ENCODE measurements at regions not wholly inside any gene's neighbourhood (a gene's known extent, or its start where the extent isn't known, plus 50 kb on each side); places are given as distances from the start of the nearest gene placed in this dataset.
"Not testable (repeated sequence)": the region's sequence is repeated elsewhere in the genome, so short reads cannot be mapped to it uniquely, and the experiment has no call there.

DNA sequence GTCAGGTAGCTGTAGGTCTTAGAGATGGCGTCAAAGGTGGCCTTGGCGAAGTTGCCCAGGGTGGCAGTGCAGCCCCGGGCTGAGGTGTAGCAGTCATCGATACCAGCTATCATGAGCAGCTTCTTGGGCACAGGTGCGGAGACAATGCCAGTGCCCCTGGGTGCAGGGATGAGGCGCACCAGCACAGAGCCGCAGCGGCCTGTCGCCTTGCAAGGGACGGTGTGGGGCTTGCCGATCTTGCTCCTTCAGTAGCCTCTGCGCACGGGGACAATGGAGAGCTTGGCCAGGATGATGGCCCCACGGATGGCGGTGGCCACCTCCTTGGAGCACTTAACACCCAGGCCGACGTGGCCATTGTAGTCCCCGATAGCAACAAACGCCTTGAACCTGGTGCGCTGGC is 65.6 kb upstream of the KIF2B start:
- WGBS, 2 experiments (ENCODE audit: extremely low coverage in 2 of 2, insufficient read length in 1 of 2), result 84% methylated on average over 5 of the region's 20 CpGs; no CpG with 5 or more reads in 1 of the 2 experiments
- H3K9ac ChIP-seq (ENCODE audit: low read depth, low read length); H2BK15ac ChIP-seq (ENCODE audit: low read depth, low read length); dilution Hi-C loops (cut with HindIII; ENCODE audit: low sequenced_read_pairs, unreplicated experiment); DNase-seq; H2BK5ac ChIP-seq (ENCODE audit: low read depth, low read length, poor library complexity, severe bottlenecking); H3K9me3 ChIP-seq (ENCODE audit: control insufficient read depth, insufficient read depth, low read length); in situ Hi-C loops (cut with MboI; ENCODE audit: low sequenced_read_pairs); H3K18ac ChIP-seq (ENCODE audit: low read depth, low read length); H3K79me1 ChIP-seq (ENCODE audit: low read depth in 1 of 2, low read length in 2 of 2); H2AFZ ChIP-seq (replicated peaks; ENCODE audit: low read length, poor library complexity); H4K5ac ChIP-seq (ENCODE audit: low read depth, low read length); H3K56ac ChIP-seq (ENCODE audit: extremely low read depth, insufficient read depth, low read length); ATAC-seq (ENCODE audit: low read depth); H4K20me1 ChIP-seq (ENCODE audit: insufficient read depth, low read length); H2BK20ac ChIP-seq (ENCODE audit: low read depth, low read length); H4K8ac ChIP-seq (ENCODE audit: low read depth in 2 of 2, low read length in 2 of 2); H3K27me3 ChIP-seq (ENCODE audit: control insufficient read depth, insufficient read depth, low read length); H3K4ac ChIP-seq (ENCODE audit: low read depth, low read length); H2BK120ac ChIP-seq (ENCODE audit: low read depth, low read length); H2AK9ac ChIP-seq (replicated peaks; ENCODE audit: low read depth, low read length, poor library complexity); H3K27ac ChIP-seq (ENCODE audit: insufficient read depth, low read length); BruUV-seq (replicated peaks); CTCF ChIA-PET; H3K4me2 ChIP-seq (ENCODE audit: low read depth, low read length); H3K4me1 ChIP-seq (ENCODE audit: control insufficient read depth, insufficient read depth, low read length); H3K36me3 ChIP-seq (ENCODE audit: control insufficient read depth, insufficient read depth, low read length); H4K91ac ChIP-seq (ENCODE audit: insufficient read depth, low read depth, low read length); H3K9me1 ChIP-seq (ENCODE audit: insufficient read depth, low read length); H2AK5ac ChIP-seq (ENCODE audit: low read depth, low read length); H3K23ac ChIP-seq (ENCODE audit: low read depth, low read length); intact Hi-C loops (cut with micrococcal nuclease); H3K4me3 ChIP-seq (ENCODE audit: insufficient read depth, low read depth, low read length); H3K14ac ChIP-seq (replicated peaks; ENCODE audit: low read depth, low read length); POLR2A ChIA-PET (ENCODE audit: unreplicated experiment): not testable (repeated sequence)

Data from IMR-90 (cell line).